Parathyroid adenoma (tissue), 2 donors: ENCODE measurements at regions not wholly inside any gene's neighbourhood (a gene's known extent, or its start where the extent isn't known, plus 50 kb on each side); places are given as distances from the start of the nearest gene placed in this dataset.
"Not testable (repeated sequence)": the region's sequence is repeated elsewhere in the genome, so short reads cannot be mapped to it uniquely, and the experiment has no call there.

ENCODE experiments used
- H2AFZ ChIP-seq: fragments of 300-600 bp; sonication (generic); one replicate; pipeline ENCODE4 v1.7.0; 2017; ENCODE audit warnings: antibody characterized with exemption, mild to moderate bottlenecking
- H3K27ac ChIP-seq: fragments of 300-600 bp; sonication (generic); one replicate; pipeline ENCODE4 v1.7.0; 2017
- H3K27me3 ChIP-seq: fragments of 300-600 bp; sonication (generic); one replicate; pipeline ENCODE4 v1.7.0; 2017; ENCODE audit warnings: low read length; ENCODE audit not compliant: control insufficient read depth, insufficient read depth
- H3K36me3 ChIP-seq: fragments of 300-600 bp; sonication (generic); one replicate; pipeline ENCODE4 v1.7.0; 2017; ENCODE audit warnings: low read length; ENCODE audit not compliant: control insufficient read depth, insufficient read depth
- H3K4me1 ChIP-seq: fragments of 300-600 bp; sonication (generic); one replicate; pipeline ENCODE4 v1.7.0; 2017; ENCODE audit warnings: control low read depth
- H3K4me2 ChIP-seq: fragments of 300-600 bp; sonication (generic); one replicate; pipeline ENCODE4 v1.7.0; 2017; ENCODE audit warnings: low read length
- H3K4me3 ChIP-seq: fragments of 300-600 bp; sonication (generic); one replicate; pipeline ENCODE4 v1.7.0; 2017; ENCODE audit warnings: low read depth, low read length
- H3K79me2 ChIP-seq: fragments of 300-600 bp; sonication (generic); one replicate; pipeline ENCODE4 v1.7.0; 2017; ENCODE audit warnings: control low read depth
- H3K9ac ChIP-seq: fragments of 300-600 bp; sonication (generic); one replicate; pipeline ENCODE4 v1.7.0; 2017; ENCODE audit warnings: mild to moderate bottlenecking
- H3K9me3 ChIP-seq: fragments of 300-600 bp; sonication (generic); one replicate; pipeline ENCODE4 v1.7.0; 2017; ENCODE audit warnings: low read length; ENCODE audit not compliant: control insufficient read depth
- TF ChIP-seq, protein P1 (sequence below): fragments of 300-600 bp; sonication (generic); IDR thresholded peaks from one replicate; pipeline ENCODE4 v1.7.0; 2017; ENCODE audit warnings: antibody characterized with exemption, mild to moderate bottlenecking
- donor health status: primary hyperparathyroidism.

DNA sequence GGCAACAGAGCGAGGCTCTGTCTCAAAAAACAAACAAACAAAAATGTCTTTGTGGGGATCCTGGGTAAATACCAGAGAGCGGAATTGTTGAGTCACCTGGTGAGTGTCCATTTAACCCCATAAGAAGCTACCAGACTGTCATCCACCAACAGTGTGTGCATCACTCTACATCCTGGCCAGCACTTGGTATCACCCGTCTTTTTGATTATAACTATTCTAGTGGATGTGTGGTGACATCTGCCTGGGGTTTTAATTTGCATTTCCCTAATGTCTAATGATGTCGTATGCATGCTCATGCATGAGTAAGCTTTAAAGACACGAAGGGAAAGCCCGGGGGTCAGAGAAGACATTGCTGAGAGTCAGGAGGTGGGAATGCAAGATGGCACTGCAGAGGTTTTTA lies 126.7 kb upstream of the MRI1 start:
- Histone ChIP-seq H3K4me3 (no peak overlapping the region), H3K4me1 (peaks cover 4% of the 10 kb centered on the region), H3K79me2 (no peaks in the 10 kb centered on the region), H3K9ac (no peak overlapping the region), H3K27ac (no peak overlapping the region), H3K9me3 (no peaks in the 10 kb centered on the region), H3K36me3 (no peaks in the 10 kb centered on the region), H3K4me2 (no peak overlapping the region), H3K27me3 (no peaks in the 10 kb centered on the region), H2AFZ (no peak overlapping the region)
- TF ChIP-seq, protein P1, sequence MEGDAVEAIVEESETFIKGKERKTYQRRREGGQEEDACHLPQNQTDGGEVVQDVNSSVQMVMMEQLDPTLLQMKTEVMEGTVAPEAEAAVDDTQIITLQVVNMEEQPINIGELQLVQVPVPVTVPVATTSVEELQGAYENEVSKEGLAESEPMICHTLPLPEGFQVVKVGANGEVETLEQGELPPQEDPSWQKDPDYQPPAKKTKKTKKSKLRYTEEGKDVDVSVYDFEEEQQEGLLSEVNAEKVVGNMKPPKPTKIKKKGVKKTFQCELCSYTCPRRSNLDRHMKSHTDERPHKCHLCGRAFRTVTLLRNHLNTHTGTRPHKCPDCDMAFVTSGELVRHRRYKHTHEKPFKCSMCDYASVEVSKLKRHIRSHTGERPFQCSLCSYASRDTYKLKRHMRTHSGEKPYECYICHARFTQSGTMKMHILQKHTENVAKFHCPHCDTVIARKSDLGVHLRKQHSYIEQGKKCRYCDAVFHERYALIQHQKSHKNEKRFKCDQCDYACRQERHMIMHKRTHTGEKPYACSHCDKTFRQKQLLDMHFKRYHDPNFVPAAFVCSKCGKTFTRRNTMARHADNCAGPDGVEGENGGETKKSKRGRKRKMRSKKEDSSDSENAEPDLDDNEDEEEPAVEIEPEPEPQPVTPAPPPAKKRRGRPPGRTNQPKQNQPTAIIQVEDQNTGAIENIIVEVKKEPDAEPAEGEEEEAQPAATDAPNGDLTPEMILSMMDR, result no peak

- H3K4me2 ChIP-seq, result no peak overlapping the region
- no peaks in the 10 kb centered on the region for H3K9me3 ChIP-seq
- no peaks in the 10 kb centered on the region for H3K36me3 ChIP-seq
- no peak overlapping the region for H2AFZ ChIP-seq
- H3K4me3 ChIP-seq, result no peak overlapping the region
- no peak overlapping the region for H3K27ac ChIP-seq
- no peak overlapping the region for H3K9ac ChIP-seq
- TF ChIP-seq, protein P1, result no peak
- H3K79me2 ChIP-seq, result no peaks in the 10 kb centered on the region
- H3K27me3 ChIP-seq, result no peaks in the 10 kb centered on the region
- peaks cover 4% of the 10 kb centered on the region for H3K4me1 ChIP-seq
Observed at GRCh38 chr19:13634658-13635057, 128.4 kb upstream of the CACNA1A start.

- Histone ChIP-seq H3K79me2 (no peaks in the 10 kb centered on the region), H3K4me2 (peak overlapping the region; percentile 22), H3K36me3 (no peaks in the 10 kb centered on the region), H3K9me3 (no peaks in the 10 kb centered on the region), H2AFZ (peak overlapping the region; percentile 3), H3K4me3 (peak overlapping the region; percentile 5), H3K4me1 (peaks cover 4% of the 10 kb centered on the region), H3K27me3 (no peaks in the 10 kb centered on the region), H3K9ac (no peak overlapping the region), H3K27ac (peak overlapping the region; percentile 5)
- TF ChIP-seq, protein P1, result no peak
Observed at GRCh38 chr19:13633522-13633922, 127.2 kb upstream of the CACNA1A start.

GRCh38 chr19:13633109-13633508 lies 126.8 kb upstream of the CACNA1A start:
- H3K4me3 ChIP-seq, result peak overlapping the region; percentile 5
- H3K79me2 ChIP-seq, result no peaks in the 10 kb centered on the region
- peak overlapping the region; percentile 22 for H3K4me2 ChIP-seq
- peaks cover 4% of the 10 kb centered on the region for H3K4me1 ChIP-seq
- peak overlapping the region; percentile 5 for H3K27ac ChIP-seq
- H3K36me3 ChIP-seq, result no peaks in the 10 kb centered on the region
- H2AFZ ChIP-seq, result peak overlapping the region; percentile 3
- TF ChIP-seq, protein P1, result no peak
- H3K9me3 ChIP-seq, result no peaks in the 10 kb centered on the region
- H3K27me3 ChIP-seq, result no peaks in the 10 kb centered on the region
- no peak overlapping the region for H3K9ac ChIP-seq

DNA sequence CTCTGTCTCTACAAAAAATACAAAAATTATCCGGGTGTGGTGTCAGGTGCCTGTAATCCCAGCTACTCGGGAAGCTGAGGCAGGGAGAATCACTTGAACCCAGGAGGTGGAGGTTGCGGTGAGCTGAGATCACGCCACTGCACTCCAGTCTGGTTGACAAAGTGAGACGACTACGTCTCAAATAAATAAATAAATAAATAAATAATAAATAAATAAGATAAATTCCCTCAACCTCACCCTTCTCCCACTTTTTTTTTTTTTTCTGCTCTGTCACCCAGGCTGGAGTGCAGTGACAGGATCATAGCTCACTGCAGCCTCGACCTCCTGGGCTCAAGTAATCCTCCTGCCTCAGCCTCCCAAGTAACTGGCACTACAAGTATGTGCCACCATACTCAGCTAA lies 125.9 kb upstream of the CACNA1A start:
- H3K4me2 ChIP-seq, H3K9ac ChIP-seq, H3K27ac ChIP-seq: not testable (repeated sequence)

More for the DNA sequence above, 125.9 kb upstream of the CACNA1A start:
- H3K9me3 ChIP-seq, H2AFZ ChIP-seq, H3K4me3 ChIP-seq, H3K27me3 ChIP-seq, H3K79me2 ChIP-seq, H3K4me1 ChIP-seq, H3K36me3 ChIP-seq: not testable (repeated sequence)
